HUES64 (cell line): ENCODE measurements at regions not wholly inside any gene's neighbourhood (a gene's known extent, or its start where the extent isn't known, plus 50 kb on each side); places are given as distances from the start of the nearest gene placed in this dataset.
"Not testable (repeated sequence)": the region's sequence is repeated elsewhere in the genome, so short reads cannot be mapped to it uniquely, and the experiment has no call there.

Experiments used
- H3K27ac ChIP-seq: 2 replicates; pipeline ENCODE4 v1.7.0; 2013; ENCODE audit warnings: low read depth, low read length, inconsistent platforms
- H3K27me3 ChIP-seq: 2 replicates; pipeline ENCODE4 v1.6.1; 2013; ENCODE audit warnings: mild to moderate bottlenecking, low read length; ENCODE audit not compliant: insufficient read depth
- H3K36me3 ChIP-seq: 2 replicates; pipeline ENCODE4 v1.6.1; 2013; ENCODE audit warnings: mild to moderate bottlenecking, low read length; ENCODE audit not compliant: insufficient read depth
- H3K4me1 ChIP-seq: 2 replicates; pipeline ENCODE4 v1.6.1; 2013; ENCODE audit warnings: mild to moderate bottlenecking, low read length, moderate library complexity; ENCODE audit not compliant: insufficient read depth
- H3K4me3 ChIP-seq: 2 replicates; pipeline ENCODE4 v1.5.1; 2013; ENCODE audit warnings: mild to moderate bottlenecking, low read length, moderate library complexity
- H3K9ac ChIP-seq: 2 replicates; pipeline ENCODE4 v1.6.1; 2013; ENCODE audit warnings: mild to moderate bottlenecking, low read depth, low read length
- H3K9me3 ChIP-seq: 2 replicates; pipeline ENCODE4 v1.6.1; 2013; ENCODE audit warnings: low read depth, low read length; ENCODE audit not compliant: insufficient read depth
- WGBS: fragments of 150-250, 120-280 bp; methylation state at CpG from one replicate; pipeline ENCODE4 v1.1.7; 2013; ENCODE audit warnings: missing lambda C conversion rate; 5-methylcytosine and 5-hydroxymethylcytosine counted together

DNA sequence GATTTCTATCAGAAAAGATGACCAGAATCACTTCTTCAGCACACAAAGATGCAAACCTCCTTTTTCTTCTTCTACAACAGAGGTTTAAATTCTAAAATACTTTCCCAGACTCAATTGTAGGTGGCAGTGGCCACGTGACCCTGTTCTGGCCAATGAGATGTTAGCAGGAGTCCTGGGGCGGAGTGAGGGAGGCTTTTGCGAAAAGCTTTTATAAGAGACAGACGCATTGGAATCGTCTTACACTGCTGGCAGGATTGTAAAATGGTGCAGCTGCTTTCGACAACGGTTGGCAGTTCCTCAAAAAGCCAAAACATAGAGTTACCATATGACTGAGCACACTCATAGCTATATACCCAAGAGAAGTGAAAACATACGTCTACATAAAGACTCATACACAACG, 87.0 kb upstream of the MAGI3 start:
- 94% methylated on average over 9 of the region's 9 CpGs for WGBS
- H3K9me3 ChIP-seq, result no peaks in the 10 kb centered on the region

GRCh38 chr1:113305029-113305428, 85.3 kb upstream of the MAGI3 start:
- H3K9me3 ChIP-seq, H3K27me3 ChIP-seq, H3K27ac ChIP-seq, H3K36me3 ChIP-seq, H3K4me1 ChIP-seq, H3K9ac ChIP-seq, H3K4me3 ChIP-seq: not testable (repeated sequence)
- 94% methylated on average over 4 of the region's 4 CpGs for WGBS

More for the DNA sequence above, 87.0 kb upstream of the MAGI3 start:
- Histone ChIP-seq H3K4me3 (no peak overlapping the region), H3K27ac (no peak overlapping the region), H3K9ac (no peak overlapping the region), H3K27me3 (no peaks in the 10 kb centered on the region), H3K4me1 (no peaks in the 10 kb centered on the region), H3K36me3 (no peaks in the 10 kb centered on the region)

- H3K4me3 ChIP-seq, result no peak overlapping the region
- H3K27me3 ChIP-seq, result no peaks in the 10 kb centered on the region
- WGBS, result 90% methylated on average over 3 of the region's 3 CpGs
- H3K9me3 ChIP-seq, result no peaks in the 10 kb centered on the region
- no peaks in the 10 kb centered on the region for H3K4me1 ChIP-seq
- H3K36me3 ChIP-seq, result no peaks in the 10 kb centered on the region
- H3K9ac ChIP-seq, result no peak overlapping the region
- no peak overlapping the region for H3K27ac ChIP-seq
These were observed 82.4 kb upstream of the MAGI3 start for GRCh38 chr1:113307771-113308445.

DNA sequence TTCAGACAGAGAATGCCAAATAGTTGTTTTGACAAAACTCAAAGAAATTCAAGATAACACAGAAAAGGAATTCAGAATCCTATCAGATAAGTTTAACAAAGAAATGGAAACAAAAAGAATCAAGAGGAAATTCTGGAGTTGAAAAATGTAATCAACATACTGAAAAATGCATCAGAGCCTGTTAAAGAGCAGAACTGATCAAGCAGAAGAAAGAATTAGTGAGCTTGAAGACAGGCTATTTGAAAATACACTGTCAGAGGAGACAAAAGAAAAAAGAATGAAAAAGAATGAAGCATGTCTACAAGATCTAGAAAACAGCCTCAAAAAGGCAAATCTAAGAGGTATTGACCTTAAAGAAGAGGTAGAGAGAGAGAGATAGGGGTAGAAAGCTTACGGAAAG, 77.7 kb upstream of the MAGI3 start:
- not testable (repeated sequence) for H3K27me3 ChIP-seq, H3K4me3 ChIP-seq, H3K27ac ChIP-seq, H3K4me1 ChIP-seq, H3K36me3 ChIP-seq, H3K9me3 ChIP-seq, H3K9ac ChIP-seq
- WGBS, result no CpG with 5 or more reads among the region's 1 CpG

DNA sequence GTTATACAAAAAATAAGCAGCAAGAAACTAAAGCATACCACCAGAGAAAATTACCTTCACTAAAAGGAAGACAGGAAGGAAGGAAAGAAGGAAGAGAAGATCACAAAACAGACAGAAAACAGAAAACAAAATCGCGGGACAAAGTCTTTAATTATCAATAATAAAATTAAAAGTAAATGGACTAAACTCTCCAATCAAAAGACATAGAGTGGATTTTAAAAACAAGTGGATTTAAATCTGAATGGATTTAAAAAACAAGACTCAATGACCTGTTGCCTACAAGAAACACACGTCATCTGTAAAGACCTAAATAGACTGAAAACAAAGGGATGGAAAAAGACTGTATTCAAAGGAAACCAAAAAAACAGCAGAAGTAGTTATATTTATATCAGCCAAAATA, 75.7 kb upstream of the MAGI3 start:
- Histone ChIP-seq H3K36me3 (no peaks in the 10 kb centered on the region), H3K4me1 (no peaks in the 10 kb centered on the region), H3K4me3 (no peak overlapping the region), H3K27ac (no peak overlapping the region), H3K9me3 (no peaks in the 10 kb centered on the region), H3K9ac (no peak overlapping the region), H3K27me3 (no peaks in the 10 kb centered on the region)
- 50% methylated on average over 1 of the region's 3 CpGs for WGBS

DNA sequence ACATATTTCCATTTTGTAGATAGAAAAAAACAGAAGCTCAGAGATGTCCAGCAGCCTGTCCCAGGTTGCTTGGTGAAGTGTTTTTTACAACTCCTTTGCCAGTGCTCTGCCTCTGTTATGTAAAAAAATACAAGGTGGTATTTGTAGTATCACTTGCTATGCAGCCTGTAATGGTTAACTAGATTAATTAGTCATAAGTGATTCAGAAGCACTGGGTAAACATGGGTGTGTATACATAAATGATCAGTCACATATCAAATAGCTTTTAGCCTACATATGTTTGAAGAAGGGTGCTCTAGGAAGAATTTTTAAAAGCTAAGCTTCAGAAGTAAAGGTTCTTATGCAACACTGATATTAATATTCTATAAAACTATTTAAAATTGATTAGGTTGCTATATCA, 70.0 kb upstream of the MAGI3 start:
- no peaks in the 10 kb centered on the region for H3K4me1 ChIP-seq
- no peaks in the 10 kb centered on the region for H3K36me3 ChIP-seq
- H3K4me3 ChIP-seq, result no peak overlapping the region
- no peaks in the 10 kb centered on the region for H3K9me3 ChIP-seq
- H3K27ac ChIP-seq, result no peak overlapping the region
- H3K9ac ChIP-seq, result no peak overlapping the region
- no peaks in the 10 kb centered on the region for H3K27me3 ChIP-seq

- Histone ChIP-seq H3K4me1 (no peaks in the 10 kb centered on the region), H3K27ac (no peak overlapping the region), H3K4me3 (no peak overlapping the region), H3K9me3 (no peaks in the 10 kb centered on the region), H3K36me3 (no peaks in the 10 kb centered on the region), H3K9ac (no peak overlapping the region), H3K27me3 (no peaks in the 10 kb centered on the region)
- WGBS, result 67% methylated on average over 3 of the region's 3 CpGs
These were observed 69.2 kb upstream of the MAGI3 start for GRCh38 chr1:113320972-113321680.

DNA sequence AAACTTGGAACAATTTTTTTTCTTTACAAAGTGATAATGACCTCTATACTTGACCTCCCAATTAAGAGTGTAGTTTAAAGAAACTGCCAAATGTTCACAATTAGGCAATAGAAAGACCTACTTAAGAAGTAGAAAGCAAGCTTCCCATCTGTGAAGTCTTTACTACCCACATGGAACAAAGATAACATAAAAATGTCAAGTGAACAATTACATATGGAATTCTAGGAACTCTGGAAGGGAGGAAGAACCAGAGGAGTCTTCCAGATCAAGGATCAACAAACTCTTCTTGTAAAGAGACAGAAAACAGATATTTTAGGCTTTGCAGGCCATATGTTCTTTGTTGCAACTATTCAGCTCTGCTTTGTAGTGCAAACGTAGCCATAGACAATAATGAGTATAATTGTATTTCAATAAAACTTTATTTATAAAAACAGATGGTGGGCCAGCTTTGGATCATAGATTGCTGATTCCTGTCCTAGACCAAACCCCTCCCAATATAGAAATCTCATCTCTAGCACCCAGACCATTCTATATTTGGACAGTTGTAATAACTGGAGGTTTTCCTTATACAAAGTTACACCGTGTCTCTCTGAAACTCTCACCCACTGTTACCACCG, 68.4 kb upstream of the MAGI3 start:
- no peaks in the 10 kb centered on the region for H3K9me3 ChIP-seq
- H3K36me3 ChIP-seq, result no peaks in the 10 kb centered on the region
- no peaks in the 10 kb centered on the region for H3K4me1 ChIP-seq
- H3K27ac ChIP-seq, result no peak overlapping the region
- no peaks in the 10 kb centered on the region for H3K27me3 ChIP-seq
- H3K4me3 ChIP-seq, result no peak overlapping the region
- 93% methylated on average over 2 of the region's 3 CpGs for WGBS
- no peak overlapping the region for H3K9ac ChIP-seq

DNA sequence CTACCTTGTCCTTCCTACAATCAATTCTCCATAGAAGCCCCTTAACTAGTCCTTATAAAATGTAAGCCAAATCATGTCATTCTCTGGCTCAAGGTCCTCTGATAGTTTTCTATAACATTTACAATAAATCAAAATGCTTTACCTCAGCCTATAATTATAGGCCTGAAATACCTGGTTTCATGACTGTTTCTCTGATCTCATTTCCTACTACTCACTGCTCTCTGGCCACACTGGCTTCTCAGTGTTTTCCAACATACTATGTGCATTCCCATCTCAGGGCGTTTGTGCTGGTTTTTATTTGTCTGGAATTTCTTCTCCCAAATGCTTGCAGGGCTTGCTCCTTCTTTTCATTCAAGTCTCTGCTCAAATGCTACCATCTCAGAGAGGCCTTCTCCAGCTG, 67.9 kb upstream of the MAGI3 start:
- WGBS, result 98% methylated on average over 1 of the region's 1 CpG
- no peaks in the 10 kb centered on the region for H3K4me1 ChIP-seq

GRCh38 chr1:113325022-113325421, 65.3 kb upstream of the MAGI3 start:
- 87% methylated on average over 3 of the region's 3 CpGs for WGBS
- Histone ChIP-seq H3K9ac (no peak overlapping the region), H3K9me3 (no peaks in the 10 kb centered on the region), H3K4me1 (no peaks in the 10 kb centered on the region), H3K36me3 (no peaks in the 10 kb centered on the region), H3K4me3 (no peak overlapping the region), H3K27me3 (no peaks in the 10 kb centered on the region), H3K27ac (no peak overlapping the region)

More for the DNA sequence above, 67.9 kb upstream of the MAGI3 start:
- no peak overlapping the region for H3K27ac ChIP-seq
- no peak overlapping the region for H3K4me3 ChIP-seq
- H3K9ac ChIP-seq, result no peak overlapping the region
- H3K9me3 ChIP-seq, result no peaks in the 10 kb centered on the region
- no peaks in the 10 kb centered on the region for H3K36me3 ChIP-seq
- no peaks in the 10 kb centered on the region for H3K27me3 ChIP-seq

DNA sequence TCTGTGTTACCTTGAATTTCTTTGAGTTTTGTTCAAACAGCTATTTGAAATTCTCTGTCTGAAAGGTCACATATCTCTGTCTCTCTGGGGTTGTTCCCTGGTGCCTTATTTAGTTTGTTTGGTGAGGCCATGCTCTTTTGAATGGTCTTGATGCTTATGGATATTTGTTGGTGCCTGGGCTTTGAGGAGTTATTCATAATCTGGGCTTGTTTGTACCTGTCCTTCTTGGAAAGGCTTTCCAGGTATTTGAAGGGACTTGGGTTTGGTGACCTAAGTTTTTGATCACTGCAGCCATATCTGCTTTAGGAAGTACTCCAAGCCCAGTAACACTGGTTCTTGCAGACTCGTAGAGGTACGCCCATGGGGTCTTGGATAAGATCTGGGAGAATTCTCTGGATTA, 63.3 kb upstream of the MAGI3 start:
- Histone ChIP-seq H3K9ac (no peak overlapping the region), H3K4me3 (no peak overlapping the region), H3K27ac (no peak overlapping the region), H3K36me3 (no peaks in the 10 kb centered on the region), H3K4me1 (no peaks in the 10 kb centered on the region), H3K9me3 (no peaks in the 10 kb centered on the region), H3K27me3 (no peaks in the 10 kb centered on the region)
- WGBS, result 93% methylated on average over 2 of the region's 2 CpGs
